HEK293 (cell line): ENCODE measurements at regions not wholly inside any gene's neighbourhood (a gene's known extent, or its start where the extent isn't known, plus 50 kb on each side); places are given as distances from the start of the nearest gene placed in this dataset.

Experiments used
- BCL11A ChIP-seq: fragments of 450-650 bp; formaldehyde crosslinking; IDR thresholded peaks from 2 replicates; pipeline ENCODE4 v1.5.1; 2016; ENCODE audit warnings: low read depth, missing biosample characterization, missing genetic modification characterization
- FEZF1 ChIP-seq: fragments of 450-650 bp; formaldehyde crosslinking; IDR thresholded peaks from 2 replicates; pipeline ENCODE4 v1.5.1; 2016; ENCODE audit warnings: missing biosample characterization, missing genetic modification characterization
- GFI1B ChIP-seq: fragments of 450-650 bp; formaldehyde crosslinking; IDR thresholded peaks from 2 replicates; pipeline ENCODE4 v1.5.1; 2016; ENCODE audit warnings: missing biosample characterization, missing genetic modification characterization
- OSR2 ChIP-seq: fragments of 450-650 bp; formaldehyde crosslinking; IDR thresholded peaks from 2 replicates; pipeline ENCODE4 v1.5.1; 2016; ENCODE audit warnings: missing biosample characterization, missing genetic modification characterization
- PRDM2 ChIP-seq: fragments of 450-650 bp; formaldehyde crosslinking; IDR thresholded peaks from 2 replicates; pipeline ENCODE4 v1.5.1; 2016; ENCODE audit warnings: missing biosample characterization, missing genetic modification characterization, borderline replicate concordance
- SETDB1 ChIP-seq: IDR thresholded peaks from one replicate; pipeline ENCODE4 v1.6.1; 2017; ENCODE audit warnings: mild to moderate bottlenecking, low read length, moderate library complexity, mixed read lengths; ENCODE audit not compliant: insufficient read length
- SP2 ChIP-seq: fragments of 450-650 bp; formaldehyde crosslinking; IDR thresholded peaks from 2 replicates; pipeline ENCODE4 v1.5.1; 2016; ENCODE audit warnings: missing biosample characterization, missing genetic modification characterization
- SP7 ChIP-seq: fragments of 450-650 bp; formaldehyde crosslinking; IDR thresholded peaks from 2 replicates; pipeline ENCODE4 v1.5.1; 2016; ENCODE audit warnings: missing biosample characterization, missing genetic modification characterization
- WT1 ChIP-seq: fragments of 450-650 bp; formaldehyde crosslinking; IDR thresholded peaks from 2 replicates; pipeline ENCODE4 v1.5.1; 2016; ENCODE audit warnings: missing biosample characterization, missing genetic modification characterization
- ZBTB7A ChIP-seq: fragments of 450-650 bp; formaldehyde crosslinking; IDR thresholded peaks from 2 replicates; pipeline ENCODE4 v1.5.1; 2016; ENCODE audit warnings: low read depth, missing biosample characterization, missing genetic modification characterization
- ZNF10 ChIP-seq: fragments of 450-650 bp; formaldehyde crosslinking; IDR thresholded peaks from 2 replicates; pipeline ENCODE4 v1.5.1; 2017; ENCODE audit warnings: missing biosample characterization, missing genetic modification characterization
- ZNF174 ChIP-seq: fragments of 450-650 bp; formaldehyde crosslinking; IDR thresholded peaks from 2 replicates; pipeline ENCODE4 v1.5.0; 2017; ENCODE audit warnings: missing biosample characterization, mild to moderate bottlenecking, missing genetic modification characterization
- ZNF184 ChIP-seq: fragments of 450-650 bp; IDR thresholded peaks from 2 replicates; pipeline ENCODE4 v1.5.1; 2018; ENCODE audit warnings: missing biosample characterization, mild to moderate bottlenecking, missing genetic modification characterization
- ZNF341 ChIP-seq: fragments of 450-650 bp; formaldehyde crosslinking; IDR thresholded peaks from 2 replicates; pipeline ENCODE4; 2016; ENCODE audit warnings: low read depth, missing biosample characterization, missing genetic modification characterization
- ZNF37A ChIP-seq: fragments of 450-650 bp; IDR thresholded peaks from 2 replicates; pipeline ENCODE4 v1.5.1; 2018; ENCODE audit warnings: missing biosample characterization, missing genetic modification characterization
- ZNF530 ChIP-seq: fragments of 450-650 bp; formaldehyde crosslinking; IDR thresholded peaks from 2 replicates; pipeline ENCODE4 v1.5.1; 2016; ENCODE audit warnings: low read depth, missing biosample characterization, missing genetic modification characterization
- ZNF544 ChIP-seq: fragments of 450-650 bp; formaldehyde crosslinking; IDR thresholded peaks from 2 replicates; pipeline ENCODE4 v1.5.0; 2017; ENCODE audit warnings: missing biosample characterization, missing genetic modification characterization
- ZNF558 ChIP-seq: fragments of 450-650 bp; formaldehyde crosslinking; IDR thresholded peaks from 2 replicates; pipeline ENCODE4 v1.5.1; 2016; ENCODE audit warnings: missing biosample characterization, missing genetic modification characterization
- ZNF645 ChIP-seq: fragments of 450-650 bp; formaldehyde crosslinking; IDR thresholded peaks from 2 replicates; pipeline ENCODE4; 2016; ENCODE audit warnings: missing biosample characterization, missing genetic modification characterization
- ZNF843 ChIP-seq: fragments of 450-650 bp; formaldehyde crosslinking; IDR thresholded peaks from 2 replicates; pipeline ENCODE4 v1.5.1; 2016; ENCODE audit warnings: missing biosample characterization, missing genetic modification characterization
- TF ChIP-seq, protein P1 (sequence below): fragments of 450-650 bp; formaldehyde crosslinking; IDR thresholded peaks from 2 replicates; pipeline ENCODE4 v1.5.1; 2016; ENCODE audit warnings: missing biosample characterization, missing genetic modification characterization, borderline replicate concordance
- TF ChIP-seq, protein P2 (sequence below): fragments of 450-650 bp; formaldehyde crosslinking; IDR thresholded peaks from 2 replicates; pipeline ENCODE4 v1.5.0; 2017; ENCODE audit warnings: missing biosample characterization, missing genetic modification characterization, borderline replicate concordance
- TF ChIP-seq, protein P3 (sequence below): fragments of 450-650 bp; formaldehyde crosslinking; IDR thresholded peaks from 2 replicates; pipeline ENCODE4 v1.5.1; 2016; ENCODE audit warnings: missing biosample characterization, missing genetic modification characterization

- TF ChIP-seq ZNF645 (tag by site-specific recombination) (no peak), BCL11A (0 out of 2 replicates have a peak, but pooled peaks have one; percentile 24), ZNF843 (tag by site-specific recombination) (0 out of 2 replicates have a peak, but pooled peaks have one; percentile 35), FEZF1 (tag by site-specific recombination) (peak; percentile 22; the same call in 1 of the 2 replicates), ZNF184 (tag by site-specific recombination) (no peak), SP2 (tag by site-specific recombination) (no peak), ZNF341 (tag by site-specific recombination) (no peak), SP7 (0 out of 2 replicates have a peak, but pooled peaks have one; percentile 17), SETDB1 (no peak), ZNF37A (tag by site-specific recombination) (no peak), ZBTB7A (tag by site-specific recombination) (no peak), ZNF174 (tag by site-specific recombination) (no peak), OSR2 (tag by site-specific recombination) (peak; percentile 73), ZNF558 (tag by site-specific recombination) (0 out of 2 replicates have a peak, but pooled peaks have one; percentile 25), PRDM2 (no peak), GFI1B (tag by site-specific recombination) (no peak), ZNF10 (0 out of 2 replicates have a peak, but pooled peaks have one; percentile 18), ZNF544 (no peak), ZNF530 (tag by site-specific recombination) (no peak), WT1 (tag by site-specific recombination) (peak; percentile 22; the same call in 1 of the 2 replicates)
- TF ChIP-seq, protein P1, sequence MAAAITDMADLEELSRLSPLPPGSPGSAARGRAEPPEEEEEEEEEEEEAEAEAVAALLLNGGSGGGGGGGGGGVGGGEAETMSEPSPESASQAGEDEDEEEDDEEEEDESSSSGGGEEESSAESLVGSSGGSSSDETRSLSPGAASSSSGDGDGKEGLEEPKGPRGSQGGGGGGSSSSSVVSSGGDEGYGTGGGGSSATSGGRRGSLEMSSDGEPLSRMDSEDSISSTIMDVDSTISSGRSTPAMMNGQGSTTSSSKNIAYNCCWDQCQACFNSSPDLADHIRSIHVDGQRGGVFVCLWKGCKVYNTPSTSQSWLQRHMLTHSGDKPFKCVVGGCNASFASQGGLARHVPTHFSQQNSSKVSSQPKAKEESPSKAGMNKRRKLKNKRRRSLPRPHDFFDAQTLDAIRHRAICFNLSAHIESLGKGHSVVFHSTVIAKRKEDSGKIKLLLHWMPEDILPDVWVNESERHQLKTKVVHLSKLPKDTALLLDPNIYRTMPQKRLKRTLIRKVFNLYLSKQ (tag by site-specific recombination): no peak
- TF ChIP-seq, protein P2, sequence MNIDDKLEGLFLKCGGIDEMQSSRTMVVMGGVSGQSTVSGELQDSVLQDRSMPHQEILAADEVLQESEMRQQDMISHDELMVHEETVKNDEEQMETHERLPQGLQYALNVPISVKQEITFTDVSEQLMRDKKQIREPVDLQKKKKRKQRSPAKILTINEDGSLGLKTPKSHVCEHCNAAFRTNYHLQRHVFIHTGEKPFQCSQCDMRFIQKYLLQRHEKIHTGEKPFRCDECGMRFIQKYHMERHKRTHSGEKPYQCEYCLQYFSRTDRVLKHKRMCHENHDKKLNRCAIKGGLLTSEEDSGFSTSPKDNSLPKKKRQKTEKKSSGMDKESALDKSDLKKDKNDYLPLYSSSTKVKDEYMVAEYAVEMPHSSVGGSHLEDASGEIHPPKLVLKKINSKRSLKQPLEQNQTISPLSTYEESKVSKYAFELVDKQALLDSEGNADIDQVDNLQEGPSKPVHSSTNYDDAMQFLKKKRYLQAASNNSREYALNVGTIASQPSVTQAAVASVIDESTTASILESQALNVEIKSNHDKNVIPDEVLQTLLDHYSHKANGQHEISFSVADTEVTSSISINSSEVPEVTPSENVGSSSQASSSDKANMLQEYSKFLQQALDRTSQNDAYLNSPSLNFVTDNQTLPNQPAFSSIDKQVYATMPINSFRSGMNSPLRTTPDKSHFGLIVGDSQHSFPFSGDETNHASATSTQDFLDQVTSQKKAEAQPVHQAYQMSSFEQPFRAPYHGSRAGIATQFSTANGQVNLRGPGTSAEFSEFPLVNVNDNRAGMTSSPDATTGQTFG (tag by site-specific recombination): no peak
- TF ChIP-seq, protein P3, sequence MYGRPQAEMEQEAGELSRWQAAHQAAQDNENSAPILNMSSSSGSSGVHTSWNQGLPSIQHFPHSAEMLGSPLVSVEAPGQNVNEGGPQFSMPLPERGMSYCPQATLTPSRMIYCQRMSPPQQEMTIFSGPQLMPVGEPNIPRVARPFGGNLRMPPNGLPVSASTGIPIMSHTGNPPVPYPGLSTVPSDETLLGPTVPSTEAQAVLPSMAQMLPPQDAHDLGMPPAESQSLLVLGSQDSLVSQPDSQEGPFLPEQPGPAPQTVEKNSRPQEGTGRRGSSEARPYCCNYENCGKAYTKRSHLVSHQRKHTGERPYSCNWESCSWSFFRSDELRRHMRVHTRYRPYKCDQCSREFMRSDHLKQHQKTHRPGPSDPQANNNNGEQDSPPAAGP (tag by site-specific recombination): no peak
Observed at GRCh38 chr9:126151031-126151685, 175.5 kb upstream of the MVB12B start (continued).
